Endothelial cell of umbilical vein (primary cell): ENCODE measurements at regions not wholly inside any gene's neighbourhood (a gene's known extent, or its start where the extent isn't known, plus 50 kb on each side); places are given as distances from the start of the nearest gene placed in this dataset.

Experiments
- BruUV-seq: library from RNA; stranded (reverse); fragments of 400-500 nt; replicated peaks from 2 replicates; lab custom pipeline; 2021; lab: Mats Ljungman, UMichigan
- CTCF ChIA-PET: fragments of 300-600, 350-600 bp; sonication (Branson Sonifier 250); formaldehyde crosslinking; loops from one replicate; lab custom pipeline; 2021; ENCODE audit warnings: antibody characterized with exemption, inconsistent platforms; lab: Charles Lee
- POLR2A ChIA-PET: fragments of 300-600, 350-600 bp; sonication (Branson Sonifier 250); formaldehyde crosslinking; loops from one replicate; lab custom pipeline; 2021; ENCODE audit warnings: antibody characterized with exemption, inconsistent platforms; lab: Charles Lee
- DNase-seq: peaks from one replicate; pipeline ENCODE4 v3.0.0-alpha.2; 2011; ENCODE audit warnings: low read depth, low spot score
- FAIRE-seq: peaks from 2 replicates; lab custom pipeline; 2011; peaks lifted over from hg19 to GRCh38; lab: Jason Lieb, UNC
- H2AFZ ChIP-seq: 2 replicates; pipeline ENCODE4 v1.6.0; 2012; ENCODE audit warnings: low read depth, low read length, control low read depth, inconsistent platforms
- H3K27ac ChIP-seq: 2 replicates; pipeline ENCODE4 v1.5.1; 2011; ENCODE audit warnings: low read depth, mild to moderate bottlenecking, control low read depth, low read length, moderate library complexity; ENCODE audit not compliant: insufficient read depth
- H3K27me3 ChIP-seq, 2 experiments: 2 replicates each; pipeline versions ENCODE4 v1.6.0 to v1.6.1; 2011; ENCODE audit warnings: low read length in 2 of 2, mixed read lengths in 1 of 2; ENCODE audit not compliant: control insufficient read depth in 2 of 2, insufficient read depth in 2 of 2
- H3K36me3 ChIP-seq, 2 experiments: 2 replicates in 1 of 2; 3 replicates in 1 of 2; pipeline ENCODE4 v1.5.1; 2011; ENCODE audit warnings: low read length in 2 of 2, mild to moderate bottlenecking in 1 of 2, moderate library complexity in 1 of 2; ENCODE audit not compliant: control insufficient read depth in 2 of 2, insufficient read depth in 2 of 2; ENCODE audit errors: extremely low read depth in 1 of 2
- H3K4me1 ChIP-seq: 3 replicates; pipeline ENCODE4 v1.5.1; 2011; ENCODE audit warnings: mild to moderate bottlenecking, low read length; ENCODE audit not compliant: control insufficient read depth, insufficient read depth; ENCODE audit errors: extremely low read depth
- H3K4me2 ChIP-seq: 2 replicates; pipeline ENCODE4 v1.6.1; 2011; ENCODE audit warnings: low read length, control low read depth, mixed read lengths; ENCODE audit not compliant: insufficient read depth
- H3K4me3 ChIP-seq, 3 experiments: fragments of 200-600 bp in 1 of 3; sonication (generic), shearing (Covaris generic) in 1 of 3; replicated peaks in 1 of 3; 2 replicates each; pipeline ENCODE4 v1.5.1; 2011 to 2016; ENCODE audit warnings: control low read depth in 3 of 3, low read length in 3 of 3, mild to moderate bottlenecking in 2 of 3, inconsistent platforms in 1 of 3, low read depth in 1 of 3, moderate library complexity in 1 of 3; ENCODE audit not compliant: insufficient read depth in 1 of 3
- H3K79me2 ChIP-seq: 2 replicates; pipeline ENCODE4 v1.6.0; 2012; ENCODE audit warnings: low read length, inconsistent platforms; ENCODE audit not compliant: control insufficient read depth, insufficient read depth
- H3K9ac ChIP-seq: replicated peaks from 2 replicates; pipeline ENCODE3; 2011; ENCODE audit warnings: low read length, control low read depth; ENCODE audit not compliant: insufficient read depth; ENCODE audit errors: extremely low read depth
- H3K9me1 ChIP-seq: replicated peaks from 3 replicates; pipeline ENCODE4 v1.6.0; 2011; ENCODE audit warnings: mild to moderate bottlenecking, low read length; ENCODE audit not compliant: control insufficient read depth, insufficient read depth; ENCODE audit errors: extremely low read depth
- H3K9me3 ChIP-seq: replicated peaks from 2 replicates; pipeline ENCODE4 v1.5.1; 2012; ENCODE audit warnings: low read length, inconsistent platforms; ENCODE audit not compliant: control insufficient read depth, insufficient read depth
- H4K20me1 ChIP-seq: replicated peaks from 2 replicates; pipeline ENCODE3; 2011; ENCODE audit warnings: mild to moderate bottlenecking, low read length; ENCODE audit not compliant: control insufficient read depth, insufficient read depth; ENCODE audit errors: extremely low read depth
- CTCF ChIP-seq, 2 donors: IDR thresholded peaks; 1 replicate in 1 of 2; 2 replicates in 1 of 2; pipeline ENCODE4 v1.5.1; 2011; ENCODE audit warnings: low read length in 2 of 2, mild to moderate bottlenecking in 2 of 2, moderate library complexity in 2 of 2, control low read depth in 1 of 2, inconsistent platforms in 1 of 2, low read depth in 1 of 2; ENCODE audit not compliant: insufficient read depth in 1 of 2; ENCODE audit errors: extremely low read depth in 1 of 2
- EZH2 ChIP-seq: IDR thresholded peaks from 2 replicates; pipeline ENCODE4 v1.6.1; 2012; ENCODE audit warnings: borderline replicate concordance, low read depth, mild to moderate bottlenecking, moderate library complexity, low read length, inconsistent platforms; ENCODE audit not compliant: severe bottlenecking
- GATA2 ChIP-seq: IDR thresholded peaks from 2 replicates; pipeline ENCODE4 v1.7.0; 2011; ENCODE audit warnings: low read depth, mild to moderate bottlenecking, moderate library complexity, mixed read lengths, low read length; ENCODE audit not compliant: insufficient read length, insufficient read depth
- JUN ChIP-seq: IDR thresholded peaks from 2 replicates; pipeline ENCODE4 v1.6.1; 2011; ENCODE audit warnings: borderline replicate concordance, low read depth; ENCODE audit not compliant: insufficient read length, insufficient read depth
- MYC ChIP-seq: IDR thresholded peaks from one replicate; pipeline ENCODE4 v1.6.1; 2011; ENCODE audit warnings: mild to moderate bottlenecking, low read depth, low read length
- POLR2AphosphoS5 ChIP-seq: IDR thresholded peaks from 2 replicates; pipeline ENCODE4 v1.6.1; 2012; ENCODE audit warnings: low read depth, mild to moderate bottlenecking, control low read depth, low read length, moderate library complexity; ENCODE audit not compliant: insufficient read depth
- dilution Hi-C: fragments of 300-500 bp; cut with MboI; formaldehyde crosslinking; loops from one replicate; pipeline ENCODE4 v1.15.0; 2019; ENCODE audit warnings: low sequenced_read_pairs; ENCODE audit not compliant: extremely low pct_ligation_motif_present
- intact Hi-C: fragments of 100-400 bp; cut with micrococcal nuclease; formaldehyde crosslinking; loops from one replicate; pipeline ENCODE4 v1.10.0; 2022

DNA sequence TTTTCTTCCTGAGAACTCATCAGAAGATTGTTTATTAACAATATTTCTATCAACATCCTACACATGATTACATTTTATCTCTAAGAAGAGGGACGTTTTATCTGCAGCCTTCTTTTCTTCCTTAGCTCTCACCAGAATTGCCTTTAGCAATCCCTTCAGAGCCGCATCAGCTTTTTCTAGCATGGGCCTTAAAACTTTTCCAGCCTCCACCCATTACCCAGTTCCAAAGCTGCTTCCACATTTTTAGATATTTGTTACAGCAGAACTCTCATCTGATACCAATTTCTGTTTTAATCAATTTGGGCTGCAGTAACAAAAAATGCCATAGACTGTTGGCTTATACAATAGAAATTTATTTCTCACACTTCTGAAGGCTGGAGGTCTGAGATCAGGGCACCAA, 281.5 kb downstream of the THBS2 start:
- intact Hi-C loops, result no loop called here
- Histone ChIP-seq H3K4me2 (no peak overlapping the region), H3K27ac (no peak overlapping the region), H2AFZ (no peak overlapping the region), H3K79me2 (no peaks in the 10 kb centered on the region), H3K9me1 (no peaks in the 10 kb centered on the region), H3K4me1 (no peaks in the 10 kb centered on the region), H3K9me3 (no peaks in the 10 kb centered on the region), H3K36me3 (no peaks in the 10 kb centered on the region), H3K4me3 (no peak overlapping the region), H3K27me3 (no peaks in the 10 kb centered on the region), H4K20me1 (no peaks in the 10 kb centered on the region), H3K9ac (no peak overlapping the region)
- no TSS peak for BruUV-seq
- TF ChIP-seq GATA2 (no peak), POLR2AphosphoS5 (no peak), MYC (no peak), CTCF (IDR thresholded peaks at IDR 0.05; ENCODE audit: extremely low read depth in 1 of 2, insufficient read depth in 1 of 2, low read depth in 1 of 2, low read length in 2 of 2) (no peak)
- FAIRE-seq (no peak), DNase-seq (no peak)
- CTCF ChIA-PET, result no interaction called here
- POLR2A ChIA-PET, result no interaction called here
- dilution Hi-C loops, result no loop called here

DNA sequence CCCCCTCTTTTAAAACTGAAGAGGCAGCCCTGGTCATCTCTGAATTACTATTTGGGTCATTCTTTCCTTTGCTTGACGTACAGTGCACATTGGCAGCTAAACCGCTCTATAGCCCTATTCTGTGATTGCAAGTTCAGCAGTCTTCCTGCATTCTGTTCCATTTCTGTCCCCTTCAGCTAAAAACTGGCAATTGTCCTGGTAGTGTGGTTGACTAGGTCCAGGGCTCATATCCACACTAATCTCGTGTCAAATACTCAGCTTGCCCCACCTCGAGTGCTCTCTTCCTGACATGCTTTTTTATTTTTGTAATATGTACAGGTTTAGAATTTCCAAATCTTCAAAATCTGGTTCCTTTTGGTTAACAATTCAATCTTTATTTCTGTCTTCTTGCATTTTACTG, 282.1 kb downstream of the THBS2 start:
- dilution Hi-C loops (no loop called here), intact Hi-C loops (no loop called here)

More for the DNA sequence above, 282.1 kb downstream of the THBS2 start:
- Histone ChIP-seq H3K9ac (no peak overlapping the region), H3K27ac (no peak overlapping the region), H3K4me1 (no peaks in the 10 kb centered on the region), H3K9me1 (no peaks in the 10 kb centered on the region), H4K20me1 (no peaks in the 10 kb centered on the region), H3K36me3 (no peaks in the 10 kb centered on the region), H3K4me2 (no peak overlapping the region), H2AFZ (no peak overlapping the region), H3K4me3 (no peak overlapping the region), H3K79me2 (no peaks in the 10 kb centered on the region), H3K9me3 (no peaks in the 10 kb centered on the region), H3K27me3 (no peaks in the 10 kb centered on the region)
- TF ChIP-seq EZH2 (no peak), JUN (no peak)
- CTCF ChIA-PET, result no interaction called here
- DNase-seq (no peak), FAIRE-seq (no peak)
- BruUV-seq, result no TSS peak
- POLR2A ChIA-PET, result no interaction called here
